Skeletal muscle satellite cell (primary cell): ENCODE measurements at regions not wholly inside any gene's neighbourhood (a gene's known extent, or its start where the extent isn't known, plus 50 kb on each side); places are given as distances from the start of the nearest gene placed in this dataset.

Source experiments
- H3K27me3 ChIP-seq: 2 replicates; pipeline ENCODE4 v1.7.0; 2013; ENCODE audit warnings: low read length; ENCODE audit not compliant: control insufficient read depth, insufficient read depth
- H3K36me3 ChIP-seq: 2 replicates; pipeline ENCODE4 v1.7.0; 2013; ENCODE audit warnings: mild to moderate bottlenecking, control low read depth, low read length; ENCODE audit not compliant: insufficient read depth
- H3K4me1 ChIP-seq: 2 replicates; pipeline ENCODE4 v1.7.0; 2013; ENCODE audit warnings: low read length; ENCODE audit not compliant: control insufficient read depth, insufficient read depth
- H3K4me2 ChIP-seq: 2 replicates; pipeline ENCODE4 v1.7.0; 2013; ENCODE audit warnings: mild to moderate bottlenecking, low read length
- H3K4me3 ChIP-seq: 2 replicates; pipeline ENCODE4 v1.7.0; 2013; ENCODE audit warnings: low read length
- H3K9ac ChIP-seq: 2 replicates; pipeline ENCODE4 v1.7.0; 2013; ENCODE audit warnings: mild to moderate bottlenecking, low read depth, low read length, moderate library complexity
- H3K9me3 ChIP-seq: replicated peaks from 2 replicates; pipeline ENCODE4 v1.7.0; 2013; ENCODE audit warnings: mild to moderate bottlenecking, control low read depth, low read length

GRCh38 chr10:78696791-78697395, 371.9 kb upstream of the ZMIZ1 start:
- peaks cover 55% of the 10 kb centered on the region for H3K27me3 ChIP-seq
- no peak overlapping the region for H3K4me2 ChIP-seq
- H3K4me3 ChIP-seq, result no peak overlapping the region

GRCh38 chr10:78699971-78700370, 368.8 kb upstream of the ZMIZ1 start:
- Histone ChIP-seq H3K36me3 (no peaks in the 10 kb centered on the region), H3K9me3 (no peaks in the 10 kb centered on the region), H3K9ac (no peak overlapping the region), H3K4me3 (no peak overlapping the region), H3K4me2 (no peak overlapping the region), H3K4me1 (no peaks in the 10 kb centered on the region), H3K27me3 (peaks cover 50% of the 10 kb centered on the region)

More at GRCh38 chr10:78696791-78697395, 371.9 kb upstream of the ZMIZ1 start:
- H3K4me1 ChIP-seq, result no peaks in the 10 kb centered on the region
- no peak overlapping the region for H3K9ac ChIP-seq
- no peaks in the 10 kb centered on the region for H3K9me3 ChIP-seq
- H3K36me3 ChIP-seq, result no peaks in the 10 kb centered on the region

GRCh38 chr10:78700413-78700812, 368.4 kb upstream of the ZMIZ1 start:
- no peaks in the 10 kb centered on the region for H3K36me3 ChIP-seq
- H3K9ac ChIP-seq, result no peak overlapping the region
- H3K4me2 ChIP-seq, result no peak overlapping the region
- no peaks in the 10 kb centered on the region for H3K9me3 ChIP-seq
- peaks cover 50% of the 10 kb centered on the region for H3K27me3 ChIP-seq
- H3K4me3 ChIP-seq, result no peak overlapping the region
- no peaks in the 10 kb centered on the region for H3K4me1 ChIP-seq

GRCh38 chr10:78700816-78701520, 367.8 kb upstream of the ZMIZ1 start:
- Histone ChIP-seq H3K36me3 (no peaks in the 10 kb centered on the region), H3K4me3 (no peak overlapping the region), H3K9ac (no peak overlapping the region), H3K9me3 (no peaks in the 10 kb centered on the region), H3K4me1 (no peaks in the 10 kb centered on the region), H3K27me3 (peaks cover 45% of the 10 kb centered on the region), H3K4me2 (no peak overlapping the region)

GRCh38 chr10:78702186-78702585, 366.6 kb upstream of the ZMIZ1 start:
- no peaks in the 10 kb centered on the region for H3K4me1 ChIP-seq
- no peaks in the 10 kb centered on the region for H3K36me3 ChIP-seq
- H3K9me3 ChIP-seq, result no peaks in the 10 kb centered on the region
- no peak overlapping the region for H3K4me2 ChIP-seq
- H3K4me3 ChIP-seq, result no peak overlapping the region
- peaks cover 42% of the 10 kb centered on the region for H3K27me3 ChIP-seq
- H3K9ac ChIP-seq, result no peak overlapping the region

GRCh38 chr10:78702876-78703275, 365.9 kb upstream of the ZMIZ1 start:
- Histone ChIP-seq H3K4me2 (no peak overlapping the region), H3K36me3 (no peaks in the 10 kb centered on the region), H3K9ac (no peak overlapping the region), H3K9me3 (no peaks in the 10 kb centered on the region), H3K27me3 (peaks cover 42% of the 10 kb centered on the region), H3K4me3 (no peak overlapping the region), H3K4me1 (no peaks in the 10 kb centered on the region)

- Histone ChIP-seq H3K27me3 (peaks cover 41% of the 10 kb centered on the region), H3K9ac (no peak overlapping the region), H3K36me3 (no peaks in the 10 kb centered on the region), H3K4me1 (no peaks in the 10 kb centered on the region), H3K9me3 (no peaks in the 10 kb centered on the region), H3K4me3 (no peak overlapping the region), H3K4me2 (no peak overlapping the region)
These were observed 365.2 kb upstream of the ZMIZ1 start for GRCh38 chr10:78703593-78703992.

- Histone ChIP-seq H3K4me3 (no peak overlapping the region), H3K9ac (no peak overlapping the region), H3K9me3 (no peaks in the 10 kb centered on the region), H3K4me2 (no peak overlapping the region), H3K4me1 (no peaks in the 10 kb centered on the region), H3K36me3 (no peaks in the 10 kb centered on the region), H3K27me3 (peaks cover 60% of the 10 kb centered on the region)
These were observed 362.5 kb upstream of the ZMIZ1 start for GRCh38 chr10:78706256-78706655.

GRCh38 chr10:78706726-78707540, 361.8 kb upstream of the ZMIZ1 start:
- no peaks in the 10 kb centered on the region for H3K9me3 ChIP-seq
- no peak overlapping the region for H3K9ac ChIP-seq
- no peaks in the 10 kb centered on the region for H3K4me1 ChIP-seq
- no peak overlapping the region for H3K4me3 ChIP-seq
- peaks cover 60% of the 10 kb centered on the region for H3K27me3 ChIP-seq
- H3K4me2 ChIP-seq, result no peak overlapping the region
- H3K36me3 ChIP-seq, result no peaks in the 10 kb centered on the region

GRCh38 chr10:78707745-78708144, 361.0 kb upstream of the ZMIZ1 start:
- Histone ChIP-seq H3K4me3 (no peak overlapping the region), H3K27me3 (peaks cover 63% of the 10 kb centered on the region), H3K36me3 (no peaks in the 10 kb centered on the region), H3K9ac (no peak overlapping the region), H3K4me1 (no peaks in the 10 kb centered on the region), H3K4me2 (no peak overlapping the region), H3K9me3 (no peaks in the 10 kb centered on the region)

- Histone ChIP-seq H3K4me1 (peaks cover 3% of the 10 kb centered on the region), H3K9me3 (no peaks in the 10 kb centered on the region), H3K4me2 (no peak overlapping the region), H3K36me3 (no peaks in the 10 kb centered on the region), H3K9ac (no peak overlapping the region), H3K4me3 (no peak overlapping the region), H3K27me3 (peaks cover 61% of the 10 kb centered on the region)
These were observed 356.6 kb upstream of the ZMIZ1 start for GRCh38 chr10:78712147-78712546.
